NCI-H1436 treated with DMSO at 0.1 percent for 48 hours (cell line): ENCODE measurements at regions not wholly inside any gene's neighbourhood (a gene's known extent, or its start where the extent isn't known, plus 50 kb on each side); places are given as distances from the start of the nearest gene placed in this dataset.

Experiments used
- DNase-seq: peaks from one replicate; lab custom pipeline; 2025; lab: John Stamatoyannopoulos, UW

DNA sequence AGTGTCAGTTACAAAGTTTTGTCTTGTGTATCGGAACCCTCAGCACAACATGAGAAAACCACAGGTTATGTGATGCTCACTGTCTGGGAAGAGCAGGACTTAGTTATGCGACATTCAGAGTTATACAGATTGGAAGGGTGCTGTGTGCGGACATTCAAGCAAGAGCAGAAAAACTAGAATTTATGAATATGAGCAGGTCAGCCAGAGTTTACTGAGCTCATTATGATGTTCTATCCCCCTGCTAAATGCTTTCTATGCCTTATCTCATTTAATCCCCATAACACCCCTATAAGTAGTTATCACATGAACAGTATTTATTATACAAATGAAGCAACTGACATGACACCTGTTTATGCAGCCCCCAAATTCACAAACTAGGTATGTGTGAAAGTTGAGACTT is 1083.2 kb downstream of the FLRT2 start:
- no peak for DNase-seq

DNA sequence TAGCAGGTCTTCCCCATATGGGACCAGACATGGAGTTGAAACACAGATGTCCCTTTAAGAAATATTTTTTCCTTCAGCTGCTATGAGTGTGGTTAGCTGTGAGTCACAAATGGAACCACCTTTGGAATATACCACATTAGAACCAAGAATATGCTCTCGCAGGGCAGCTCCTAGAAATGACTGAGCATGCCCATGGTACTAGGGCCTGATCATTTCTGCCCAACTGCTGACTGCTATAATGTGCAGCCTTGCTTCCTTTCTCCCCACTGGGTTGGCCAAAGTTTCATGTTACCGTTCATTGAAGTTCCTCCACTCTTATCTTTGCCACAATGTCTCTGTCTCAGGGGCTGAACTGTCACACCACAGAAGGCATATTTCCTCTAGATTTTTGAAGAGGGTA is 1074.6 kb downstream of the FLRT2 start:
- DNase-seq = no peak

DNA sequence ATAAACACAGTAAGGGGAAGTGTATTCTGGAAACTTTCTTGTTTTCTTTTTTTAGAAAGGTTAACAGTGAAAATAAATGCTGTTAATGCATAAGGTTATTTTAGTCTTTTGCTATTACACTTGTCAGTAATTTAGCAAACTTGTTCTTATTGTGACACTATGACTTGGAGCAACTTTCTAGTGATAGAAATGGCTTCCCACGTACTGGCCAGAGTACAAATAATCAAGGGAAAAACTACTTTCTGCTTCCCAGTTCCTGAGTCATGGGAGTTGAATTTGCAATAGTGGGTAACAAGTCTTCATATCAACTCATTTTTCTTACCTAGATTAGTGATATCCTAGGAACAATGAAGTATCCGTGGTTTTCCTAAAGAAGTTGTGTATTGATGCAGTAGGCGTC is 1072.3 kb downstream of the FLRT2 start:
- DNase-seq = no peak

DNA sequence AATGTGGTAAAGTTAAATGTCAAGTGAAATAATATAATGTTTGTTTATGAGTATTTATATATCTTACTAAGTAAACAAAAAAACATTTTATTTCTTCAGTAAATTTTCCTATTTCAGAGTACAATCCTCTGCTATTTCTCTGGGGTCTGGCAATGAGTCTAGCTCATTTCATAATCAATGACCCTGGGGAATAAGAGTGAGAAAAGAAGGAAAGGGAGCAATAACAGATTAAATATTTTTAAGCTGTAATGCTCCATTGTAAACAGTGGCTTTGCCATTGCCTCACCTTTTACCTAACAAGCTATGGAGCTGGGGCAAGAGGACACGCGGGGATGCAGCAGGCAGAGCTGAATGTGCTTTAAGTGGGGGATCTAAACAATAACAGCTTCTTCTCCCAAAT is 1071.9 kb downstream of the FLRT2 start:
- no peak for DNase-seq

DNA sequence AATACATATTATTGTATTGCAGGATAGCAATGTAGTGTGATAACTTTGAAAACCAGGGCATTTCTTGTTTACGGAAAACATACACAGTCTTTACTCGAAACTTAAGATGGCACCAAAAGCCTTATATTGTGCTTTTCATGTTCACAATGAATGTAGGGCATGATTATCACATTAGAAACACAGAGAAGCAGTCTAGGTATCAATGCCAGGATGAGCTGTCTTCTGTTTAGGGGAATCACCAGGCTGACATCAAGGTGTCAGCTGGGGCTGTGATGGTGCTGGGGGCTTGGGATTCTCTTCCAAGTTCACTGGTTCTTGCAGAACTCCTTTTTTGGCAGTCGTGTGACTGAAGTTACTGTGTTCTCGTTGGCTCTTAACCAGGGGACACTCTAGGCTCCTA is 1067.3 kb downstream of the FLRT2 start:
- DNase-seq = no peak

DNA sequence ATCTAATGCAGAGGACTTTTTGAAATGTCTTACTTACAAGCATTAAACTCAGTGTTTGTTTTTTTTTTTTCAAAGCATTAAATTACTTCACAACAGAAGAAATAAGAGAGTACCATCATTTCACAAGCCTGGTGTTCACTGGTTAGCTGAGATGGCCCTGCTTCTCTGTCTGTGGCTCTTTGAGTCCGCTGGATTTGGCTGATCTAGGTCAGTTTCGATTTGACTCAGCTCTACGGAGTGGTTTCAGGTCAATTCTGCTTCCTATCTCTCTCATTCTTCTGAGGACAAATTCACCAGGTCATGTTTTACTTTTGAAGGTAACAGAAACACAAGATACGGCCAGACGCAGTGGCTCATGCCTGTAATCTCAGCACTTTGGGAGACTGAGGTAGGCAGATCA is 1066.1 kb downstream of the FLRT2 start:
- DNase-seq = no peak

DNA sequence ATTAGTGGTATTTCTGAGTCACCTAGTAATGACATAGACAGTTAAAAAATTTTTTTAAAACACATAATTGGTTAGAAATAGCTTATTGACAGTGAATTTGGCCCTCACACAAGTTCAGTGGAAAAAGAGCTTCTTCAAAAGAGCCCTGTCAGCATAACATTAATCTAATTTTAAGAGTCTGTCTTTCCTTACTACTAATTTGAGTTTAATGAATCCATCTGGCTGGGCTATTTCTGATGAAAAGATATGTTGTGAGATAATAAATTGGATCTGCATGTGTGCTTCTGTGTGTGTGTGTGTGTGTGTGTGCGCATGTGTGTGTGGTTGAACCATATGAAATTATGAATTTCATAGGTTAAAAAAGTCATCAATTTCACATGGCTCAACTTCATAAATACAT is 1045.2 kb downstream of the FLRT2 start:
- no peak for DNase-seq

DNA sequence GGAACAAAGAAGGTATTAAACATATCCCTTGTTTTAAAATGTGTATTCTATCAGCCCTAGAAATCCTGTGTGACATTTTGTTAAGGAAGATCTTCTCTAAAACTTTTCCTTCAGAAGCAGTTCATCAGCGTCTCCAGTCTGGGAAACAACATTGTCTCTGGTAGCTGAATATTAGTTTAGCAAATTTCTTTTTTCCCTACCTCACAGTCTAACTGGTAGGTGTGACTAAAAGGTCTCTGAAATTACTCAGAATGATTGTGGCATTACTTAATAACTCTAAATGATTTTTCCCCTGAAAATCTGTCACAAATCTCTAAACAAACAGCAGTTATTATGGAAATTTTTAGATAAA is 1044.8 kb downstream of the FLRT2 start:
- DNase-seq = no peak

DNA sequence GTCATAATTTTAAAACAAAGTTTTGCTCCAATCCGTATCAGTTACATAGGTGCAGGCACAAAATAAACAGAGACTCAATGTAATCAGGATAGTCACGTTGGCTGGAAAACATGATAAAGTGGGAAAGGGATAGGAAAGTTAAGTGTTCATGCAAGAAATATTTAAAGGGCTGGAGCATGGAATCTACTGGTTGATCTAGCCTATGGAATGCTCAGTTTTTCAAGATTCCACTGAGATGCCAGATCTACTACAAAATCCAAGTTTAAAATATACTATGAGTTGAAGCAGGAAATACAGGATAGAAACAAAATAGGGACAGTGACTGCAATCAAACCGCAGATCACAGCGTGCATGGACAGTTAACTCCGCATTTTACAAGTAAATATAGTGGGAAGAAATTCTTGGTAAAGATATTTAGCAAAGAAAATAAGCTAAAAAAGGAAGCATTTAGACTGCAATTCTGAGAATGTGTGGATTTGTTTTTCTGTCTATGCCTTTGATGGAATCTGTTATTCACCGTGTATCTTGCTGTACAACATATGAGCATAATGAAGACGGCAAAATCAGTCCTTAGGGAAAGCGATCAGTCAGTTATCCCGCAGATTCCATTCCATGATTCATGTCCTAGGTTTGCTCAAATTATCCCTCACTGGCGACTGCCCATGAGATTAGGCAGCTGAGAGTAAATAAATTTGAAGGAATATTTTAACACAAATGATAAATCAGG is 1044.3 kb downstream of the FLRT2 start:
- DNase-seq = no peak

DNA sequence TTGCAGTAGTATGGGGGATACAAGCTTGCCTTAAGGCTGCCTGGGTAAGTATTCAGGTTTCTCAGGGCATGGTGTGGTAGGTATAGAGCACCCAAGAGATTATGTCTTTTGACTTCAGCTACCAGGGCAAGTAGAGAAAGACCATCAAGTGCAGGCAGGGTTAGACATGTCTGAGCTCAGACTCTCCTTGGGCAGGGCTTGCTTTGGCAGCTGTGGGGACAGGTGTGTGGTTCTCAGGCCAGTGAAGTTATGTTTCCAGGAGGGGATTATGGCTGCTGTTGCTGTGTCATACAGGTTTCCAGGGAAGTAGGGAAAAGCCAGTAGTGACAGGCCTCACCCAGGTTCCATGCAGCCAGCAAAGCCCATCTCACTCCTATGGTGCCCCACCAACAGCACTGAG is 1040.4 kb downstream of the FLRT2 start:
- DNase-seq = no peak

DNA sequence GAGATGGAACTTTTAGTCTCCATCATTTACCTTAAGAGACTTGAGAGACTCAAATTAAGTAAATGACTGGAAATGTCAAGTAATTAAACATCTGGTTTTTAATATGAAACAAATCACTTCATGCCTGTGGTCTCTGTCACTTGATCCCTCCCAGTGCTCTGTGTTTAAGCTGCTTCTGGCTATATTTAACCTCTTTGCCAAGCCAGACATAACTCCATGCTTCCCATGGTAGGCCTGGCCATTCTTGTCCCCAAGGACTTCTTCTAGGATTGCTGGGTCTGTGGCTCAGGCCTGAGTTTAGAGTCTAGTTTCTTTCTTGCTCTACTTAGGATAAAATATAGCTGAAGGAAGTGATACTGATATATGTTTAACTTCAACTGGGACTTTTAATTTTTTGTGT is 1013.6 kb downstream of the FLRT2 start:
- no peak for DNase-seq

DNA sequence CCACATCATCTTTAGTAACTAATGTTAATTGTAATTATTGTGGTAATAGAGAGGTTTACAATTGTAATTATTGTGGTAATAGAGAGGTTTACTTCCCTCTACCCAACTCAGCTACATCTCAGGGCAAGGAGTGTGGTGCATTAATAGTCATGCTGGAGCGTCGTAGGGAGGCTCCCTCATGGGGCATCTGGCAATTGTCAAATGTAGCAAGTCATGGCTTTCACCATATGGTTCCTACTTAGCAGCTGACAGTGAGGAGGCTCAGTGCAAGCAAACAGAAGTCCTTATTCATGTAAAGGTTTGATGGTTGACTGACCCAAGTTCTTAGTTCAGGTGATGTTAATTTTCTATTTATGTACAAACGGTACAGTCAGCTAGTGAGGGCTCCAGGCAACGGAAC is 1012.0 kb downstream of the FLRT2 start:
- no peak for DNase-seq

DNA sequence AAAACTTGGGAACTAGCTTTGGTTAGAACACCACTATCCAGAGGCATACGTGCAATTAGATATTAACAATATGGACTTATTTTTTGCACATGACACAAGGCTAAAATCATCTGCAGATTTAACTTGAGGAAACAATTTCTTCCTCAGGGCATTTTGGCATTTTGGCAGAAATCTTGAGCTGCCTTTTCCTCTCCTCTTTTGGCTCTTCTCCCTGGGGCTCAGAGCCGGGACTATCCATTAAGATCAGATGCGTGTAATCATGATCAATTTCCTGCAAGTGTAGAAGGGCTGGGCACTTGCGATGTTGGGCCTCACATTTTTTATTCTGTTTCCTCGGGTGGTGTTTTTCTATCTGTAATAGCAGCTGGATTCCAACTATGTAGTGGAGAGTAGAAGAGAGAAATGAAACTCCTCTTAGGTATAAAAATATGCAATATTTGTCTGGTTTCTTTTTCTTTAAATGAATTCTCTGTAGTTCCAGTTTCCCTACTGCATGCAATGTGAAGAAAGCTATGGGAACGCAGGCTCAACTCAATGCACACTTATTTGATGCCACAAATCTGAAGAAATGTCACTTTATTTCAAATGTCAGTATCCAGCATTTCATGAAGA is 1010.8 kb downstream of the FLRT2 start:
- DNase-seq = no peak

DNA sequence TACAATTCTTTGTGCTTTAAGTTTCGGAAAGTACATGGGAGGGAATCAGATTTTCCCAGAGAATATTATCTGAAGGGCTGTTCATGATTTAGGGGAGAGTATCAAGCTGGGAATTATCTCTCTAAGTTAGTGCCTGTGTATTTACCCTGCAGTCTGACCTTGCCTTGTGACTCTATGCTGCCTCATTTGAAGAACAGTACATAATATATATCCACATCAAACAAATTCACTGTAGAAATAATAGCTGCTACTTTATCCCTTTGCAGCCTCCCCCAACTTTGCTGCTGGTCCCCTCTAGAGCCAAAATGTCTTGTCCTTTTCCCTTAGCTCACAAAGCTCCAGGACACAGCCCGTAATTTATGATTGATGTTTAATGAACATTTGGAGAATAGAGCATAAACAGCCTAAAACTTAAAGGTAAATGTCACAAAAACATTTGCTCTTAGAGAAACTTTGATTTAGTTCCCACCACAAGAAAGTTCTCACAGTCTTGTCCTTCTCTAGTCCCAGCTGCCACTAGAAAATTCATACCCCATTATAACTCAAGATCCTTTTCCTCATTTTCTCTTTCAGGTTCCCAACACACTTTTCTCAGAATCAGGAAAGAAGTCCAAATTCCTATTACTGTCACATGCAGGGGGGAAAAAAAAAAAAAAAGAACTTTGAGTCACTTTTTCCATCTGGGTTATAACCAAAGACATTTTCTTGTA is 1009.6 kb downstream of the FLRT2 start:
- DNase-seq = no peak

DNA sequence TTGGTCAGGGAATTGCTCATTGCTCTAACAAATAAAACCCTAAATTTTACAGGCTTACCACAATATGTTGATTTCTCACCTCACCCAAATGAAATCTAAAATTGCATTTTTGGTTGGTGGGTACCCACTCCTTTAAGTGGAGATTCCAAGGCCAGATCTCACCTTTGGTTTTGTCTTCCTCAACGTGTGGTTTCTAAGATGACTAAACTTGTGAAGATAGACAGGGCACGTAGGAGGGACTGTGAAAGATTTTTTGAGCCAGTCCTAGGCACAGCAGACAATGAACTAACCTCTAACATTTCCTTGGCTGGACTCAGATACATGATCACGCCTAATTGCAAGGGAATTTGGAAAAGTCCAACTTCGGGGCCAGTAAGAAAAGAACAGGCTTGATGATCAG is 1003.9 kb downstream of the FLRT2 start:
- no peak for DNase-seq

DNA sequence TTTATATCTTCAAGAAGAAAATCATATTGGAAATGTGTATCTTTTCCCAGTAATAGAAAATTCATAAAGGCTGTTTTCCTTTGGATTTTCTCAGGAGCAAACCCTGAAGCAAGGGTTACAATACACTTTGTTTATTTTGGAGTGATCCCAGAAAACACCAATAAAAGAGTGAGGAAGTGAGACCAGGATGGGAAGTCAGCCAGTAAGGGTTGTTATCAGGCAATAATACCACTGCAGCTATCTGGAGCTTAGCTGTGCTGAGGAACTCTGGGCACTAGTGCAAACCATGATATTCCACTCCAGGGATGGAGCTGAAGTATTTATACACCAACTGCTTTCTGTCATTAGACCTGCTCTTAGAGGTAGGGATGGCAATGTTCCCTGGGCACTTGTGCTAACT is 1002.3 kb downstream of the FLRT2 start:
- no peak for DNase-seq

DNA sequence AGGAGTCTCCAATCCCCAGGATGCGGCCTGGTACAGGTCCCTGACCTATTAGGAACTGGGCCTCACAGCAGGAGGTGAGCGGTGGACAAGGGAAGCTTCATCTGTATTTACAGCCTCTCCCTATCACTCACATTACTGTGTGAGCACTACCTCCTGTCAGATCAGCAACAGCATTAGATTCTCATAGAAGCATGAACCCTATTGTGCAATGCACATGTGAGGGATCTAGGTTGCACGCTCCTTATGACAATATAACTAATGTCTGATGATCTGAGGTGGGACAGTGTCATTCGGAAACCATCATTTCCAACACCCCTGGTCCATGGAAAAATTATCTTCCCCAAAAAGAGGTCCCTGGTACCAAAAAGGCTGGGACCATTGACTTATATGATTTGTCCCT is 1000.5 kb downstream of the FLRT2 start:
- no peak for DNase-seq

DNA sequence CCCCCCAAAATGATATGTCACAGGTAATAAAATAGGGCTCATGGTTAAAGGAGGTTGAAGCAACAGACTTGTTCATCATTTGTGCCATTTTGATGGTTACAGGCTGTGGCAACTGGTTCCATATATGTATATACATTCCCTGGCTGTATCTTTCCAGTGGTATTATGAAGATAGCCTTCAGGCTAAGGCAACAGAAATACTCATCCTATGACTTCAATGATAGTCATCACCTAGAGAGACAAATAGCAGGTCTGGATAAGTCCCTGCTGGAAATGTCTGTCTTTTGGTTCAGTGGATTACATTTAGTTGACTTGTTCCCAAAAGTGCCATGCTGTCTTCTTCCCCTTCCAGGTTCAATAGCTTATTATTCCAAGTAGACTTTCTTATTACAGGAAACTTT is 997.4 kb downstream of the FLRT2 start:
- no peak for DNase-seq

DNA sequence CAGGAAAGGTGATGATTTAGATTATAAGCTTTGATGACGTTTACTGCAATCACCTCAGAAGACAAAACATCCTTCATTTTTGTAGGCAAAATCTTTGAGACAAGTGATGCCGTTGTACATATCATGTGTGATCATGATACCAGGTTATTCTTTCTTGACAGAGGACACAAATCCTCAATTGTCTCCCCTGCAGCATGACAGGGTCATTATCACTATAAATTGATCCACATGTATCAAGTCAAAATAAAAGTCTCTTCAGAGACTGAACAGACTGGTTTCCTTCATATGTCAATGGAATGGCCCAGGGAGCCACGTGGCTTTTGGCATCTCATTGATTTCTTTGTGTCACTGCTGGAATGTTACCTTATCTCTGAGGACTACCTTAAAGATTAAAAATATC is 995.7 kb downstream of the FLRT2 start:
- DNase-seq = no peak

DNA sequence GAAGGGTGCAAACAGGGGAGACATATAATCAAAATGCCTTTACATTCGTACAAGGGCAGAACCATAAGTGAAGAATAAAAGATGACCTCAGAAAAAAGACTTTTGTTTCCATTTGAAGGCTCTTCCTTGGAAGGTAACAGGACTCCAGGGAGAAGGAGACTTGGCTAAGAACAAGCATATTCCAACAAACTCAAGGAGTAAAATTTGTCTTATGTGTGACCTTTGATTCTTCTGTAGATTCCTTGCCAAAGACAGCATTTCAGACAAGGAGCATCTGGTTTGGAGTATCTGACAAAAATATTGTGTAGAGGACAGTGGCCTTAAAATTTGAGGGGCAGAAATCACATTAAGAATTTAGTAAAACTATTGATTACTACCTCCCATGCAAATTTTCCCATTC is 991.9 kb downstream of the FLRT2 start:
- DNase-seq = no peak

DNA sequence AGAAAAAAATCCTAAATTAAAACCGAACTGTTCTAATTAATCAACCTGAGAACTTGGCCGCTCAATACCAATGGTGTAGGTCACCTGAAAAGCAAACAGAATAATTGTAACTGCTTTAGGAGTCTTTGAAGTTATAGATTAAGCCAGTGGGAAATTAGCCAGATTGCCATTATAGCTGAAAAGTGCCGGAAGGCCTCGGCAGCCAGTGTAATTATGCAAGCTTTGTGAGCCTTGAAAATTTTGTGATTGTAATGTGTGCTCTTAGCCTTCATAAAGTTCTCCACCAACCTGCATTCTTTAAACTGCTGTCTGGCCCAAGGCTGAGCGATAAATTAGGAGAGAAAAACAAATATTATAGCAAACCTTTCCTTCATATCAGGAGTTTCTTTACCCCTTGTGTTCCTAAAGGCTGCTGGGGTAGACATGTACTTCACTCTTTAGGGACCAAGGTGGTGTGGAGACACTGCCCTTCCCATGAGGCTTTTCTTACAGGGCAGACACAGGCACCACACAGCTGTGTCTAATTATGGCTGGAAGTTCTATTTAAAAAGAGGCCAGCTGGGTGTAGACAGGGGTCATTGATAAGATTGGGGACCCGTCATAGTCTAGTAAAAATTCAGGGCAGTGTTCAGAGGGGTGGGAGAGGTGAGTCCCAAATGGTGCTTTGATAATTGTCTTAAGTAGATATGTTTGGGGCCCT is 991.2 kb downstream of the FLRT2 start:
- DNase-seq = no peak

DNA sequence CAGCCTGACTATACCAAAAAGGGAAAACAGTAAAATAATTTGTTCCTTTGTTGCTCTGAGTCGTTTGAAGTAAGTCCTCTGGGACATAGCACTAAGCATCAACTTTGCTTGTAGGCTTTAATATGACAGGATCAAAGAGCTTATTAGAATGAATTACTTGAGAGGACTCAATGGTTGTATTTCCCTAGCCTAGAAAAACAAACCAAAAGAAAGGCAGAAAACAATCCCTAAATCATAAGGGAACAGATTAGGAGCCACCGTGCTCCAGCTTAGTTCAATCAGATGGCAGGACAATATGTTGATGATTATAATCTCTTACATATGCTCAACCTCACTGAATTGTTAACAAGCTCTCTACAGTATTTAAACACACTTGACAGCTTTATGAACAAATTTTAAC is 988.4 kb downstream of the FLRT2 start:
- no peak for DNase-seq

DNA sequence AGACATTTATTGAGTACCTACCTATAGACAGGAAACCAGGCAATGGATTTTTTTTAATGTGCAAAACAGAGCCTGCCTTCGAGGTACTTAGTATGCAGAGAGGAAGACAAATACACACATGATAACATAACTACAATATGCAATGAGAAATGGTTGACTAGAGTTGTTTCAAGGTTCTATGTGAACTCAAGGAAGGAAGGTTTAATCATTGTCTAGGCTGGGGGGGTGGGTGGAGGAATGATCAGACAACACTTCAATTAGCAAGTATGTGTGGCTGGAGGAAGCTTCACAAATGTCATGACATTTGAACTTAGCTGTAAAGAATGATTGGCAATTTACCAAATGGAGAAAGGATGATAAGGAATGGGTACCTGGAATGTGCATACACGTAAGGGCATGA is 985.3 kb downstream of the FLRT2 start:
- no peak for DNase-seq
